22Rv1 (cell line): ENCODE measurements at regions not wholly inside any gene's neighbourhood (a gene's known extent, or its start where the extent isn't known, plus 50 kb on each side); places are given as distances from the start of the nearest gene placed in this dataset.

ENCODE experiments used
- H3K27ac ChIP-seq: fragments of 450-650 bp; 2 replicates; pipeline ENCODE4 v1.5.1; 2017
- ZFX ChIP-seq: fragments of 450-650 bp; IDR thresholded peaks from 2 replicates; pipeline ENCODE4 v1.6.1; 2017; ENCODE audit warnings: antibody characterized with exemption, borderline replicate concordance
- TF ChIP-seq, protein P1 (sequence below): fragments of 450-650 bp; IDR thresholded peaks from 2 replicates; pipeline ENCODE4 v1.5.1; 2017; ENCODE audit warnings: mild to moderate bottlenecking

DNA sequence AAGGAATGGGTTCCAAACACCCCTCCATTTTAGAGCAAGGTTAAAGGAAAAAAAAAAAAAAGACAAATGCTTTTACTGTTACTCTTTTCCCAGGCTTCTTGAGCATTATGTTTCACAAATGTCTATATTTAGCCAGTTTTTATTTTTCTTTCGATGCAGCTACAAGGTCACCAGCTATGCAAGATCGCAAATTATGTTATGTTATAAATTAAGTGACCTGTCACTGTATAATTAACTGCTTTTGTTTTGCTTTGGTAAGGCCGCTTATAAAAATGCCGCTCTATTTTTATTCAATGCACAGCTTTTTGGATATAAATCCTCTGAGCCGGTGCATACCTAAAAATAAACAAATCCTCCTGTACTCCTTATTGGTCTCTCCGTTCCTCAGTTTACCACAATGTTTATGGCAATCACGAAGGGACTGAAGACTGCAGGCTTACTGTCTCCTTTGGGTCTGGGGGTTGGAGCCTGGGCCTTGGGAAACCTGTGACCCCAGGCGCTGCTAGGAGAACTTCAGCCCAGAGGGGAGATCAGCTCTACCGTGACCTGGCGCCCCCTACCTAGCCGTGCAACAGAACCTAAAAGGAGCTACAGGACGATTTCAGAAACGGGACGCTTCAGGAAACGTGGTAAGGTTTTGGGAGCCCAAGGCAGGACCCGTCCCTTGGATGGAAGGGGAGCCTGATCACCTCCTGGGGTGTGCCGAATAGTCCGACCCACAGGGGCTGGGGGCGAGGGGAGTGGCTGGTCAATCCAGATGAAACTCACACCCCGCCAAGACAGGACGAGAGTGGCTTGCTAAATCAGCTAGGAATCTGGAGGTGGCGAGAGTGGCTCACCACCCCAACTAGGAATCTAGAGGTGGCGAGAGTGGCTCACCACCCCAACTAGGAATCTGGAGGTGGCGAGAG is 101.2 kb upstream of the CD55 start:
- no peak overlapping the region for H3K27ac ChIP-seq
- TF ChIP-seq, protein P1, sequence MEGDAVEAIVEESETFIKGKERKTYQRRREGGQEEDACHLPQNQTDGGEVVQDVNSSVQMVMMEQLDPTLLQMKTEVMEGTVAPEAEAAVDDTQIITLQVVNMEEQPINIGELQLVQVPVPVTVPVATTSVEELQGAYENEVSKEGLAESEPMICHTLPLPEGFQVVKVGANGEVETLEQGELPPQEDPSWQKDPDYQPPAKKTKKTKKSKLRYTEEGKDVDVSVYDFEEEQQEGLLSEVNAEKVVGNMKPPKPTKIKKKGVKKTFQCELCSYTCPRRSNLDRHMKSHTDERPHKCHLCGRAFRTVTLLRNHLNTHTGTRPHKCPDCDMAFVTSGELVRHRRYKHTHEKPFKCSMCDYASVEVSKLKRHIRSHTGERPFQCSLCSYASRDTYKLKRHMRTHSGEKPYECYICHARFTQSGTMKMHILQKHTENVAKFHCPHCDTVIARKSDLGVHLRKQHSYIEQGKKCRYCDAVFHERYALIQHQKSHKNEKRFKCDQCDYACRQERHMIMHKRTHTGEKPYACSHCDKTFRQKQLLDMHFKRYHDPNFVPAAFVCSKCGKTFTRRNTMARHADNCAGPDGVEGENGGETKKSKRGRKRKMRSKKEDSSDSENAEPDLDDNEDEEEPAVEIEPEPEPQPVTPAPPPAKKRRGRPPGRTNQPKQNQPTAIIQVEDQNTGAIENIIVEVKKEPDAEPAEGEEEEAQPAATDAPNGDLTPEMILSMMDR, result no peak
- TF ChIP-seq ZFX, result no peak

DNA sequence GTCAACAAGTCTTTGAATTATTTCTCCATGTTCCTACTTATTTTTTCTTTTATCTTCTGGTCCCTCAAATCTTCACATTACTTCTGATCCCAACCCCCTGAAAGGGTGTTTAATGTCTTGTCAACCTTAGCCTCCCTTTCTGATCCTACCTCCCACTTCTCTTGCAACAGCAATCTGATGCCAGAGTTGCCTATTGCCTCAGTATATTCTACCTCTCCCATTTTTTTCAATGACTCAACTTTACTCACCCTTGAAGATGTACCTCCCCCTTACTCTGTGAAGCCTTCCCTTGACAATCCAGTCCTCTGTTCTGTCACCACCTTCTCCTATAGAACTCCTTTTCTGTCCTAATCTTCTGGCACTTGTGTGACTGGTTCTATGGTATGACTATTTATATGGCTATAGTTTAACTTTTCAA is 99.5 kb upstream of the CD55 start:
- H3K27ac ChIP-seq, result no peak overlapping the region
- TF ChIP-seq ZFX, result no peak
- TF ChIP-seq, protein P1, result no peak

DNA sequence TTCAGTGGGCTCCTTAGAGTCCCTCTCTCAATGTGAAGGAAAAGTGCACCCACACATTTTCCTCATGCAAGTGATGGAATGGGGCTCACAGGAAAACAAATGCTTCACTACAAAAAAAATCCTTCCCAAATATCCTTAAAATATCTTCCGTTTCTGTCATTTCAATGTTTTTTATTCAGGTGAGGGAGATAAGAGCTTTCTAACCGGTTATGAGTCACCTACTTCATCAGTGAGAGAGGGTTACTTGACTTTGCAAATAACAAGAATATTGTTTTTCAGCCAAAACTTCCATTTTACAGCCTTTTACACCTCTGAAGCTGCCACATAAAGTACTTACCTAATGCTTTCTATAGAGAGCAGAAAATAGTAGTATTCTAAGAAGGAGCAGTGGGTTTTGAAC is 98.3 kb upstream of the CD55 start:
- TF ChIP-seq ZFX, result no peak
- TF ChIP-seq, protein P1, result no peak
- no peak overlapping the region for H3K27ac ChIP-seq

DNA sequence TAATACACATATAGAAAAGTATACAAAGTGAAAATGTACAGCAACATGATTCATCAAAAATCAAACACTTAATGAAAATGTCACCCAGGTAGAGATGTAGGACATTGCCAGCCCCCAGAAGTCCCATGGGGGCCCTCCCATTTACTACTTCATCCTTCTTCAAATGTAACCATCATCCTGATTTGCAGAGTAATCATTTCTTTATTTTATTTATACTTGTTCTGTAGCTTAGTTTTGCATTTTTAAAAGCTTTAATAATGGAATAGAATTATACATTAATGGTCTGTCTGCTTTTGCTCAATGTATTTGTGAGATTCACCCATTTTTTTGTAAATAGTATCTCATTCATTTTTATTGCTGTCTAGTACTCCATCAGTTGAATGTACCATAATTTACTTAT is 96.8 kb upstream of the CD55 start:
- H3K27ac ChIP-seq, result no peak overlapping the region
- TF ChIP-seq ZFX, result no peak
- TF ChIP-seq, protein P1, result no peak

DNA sequence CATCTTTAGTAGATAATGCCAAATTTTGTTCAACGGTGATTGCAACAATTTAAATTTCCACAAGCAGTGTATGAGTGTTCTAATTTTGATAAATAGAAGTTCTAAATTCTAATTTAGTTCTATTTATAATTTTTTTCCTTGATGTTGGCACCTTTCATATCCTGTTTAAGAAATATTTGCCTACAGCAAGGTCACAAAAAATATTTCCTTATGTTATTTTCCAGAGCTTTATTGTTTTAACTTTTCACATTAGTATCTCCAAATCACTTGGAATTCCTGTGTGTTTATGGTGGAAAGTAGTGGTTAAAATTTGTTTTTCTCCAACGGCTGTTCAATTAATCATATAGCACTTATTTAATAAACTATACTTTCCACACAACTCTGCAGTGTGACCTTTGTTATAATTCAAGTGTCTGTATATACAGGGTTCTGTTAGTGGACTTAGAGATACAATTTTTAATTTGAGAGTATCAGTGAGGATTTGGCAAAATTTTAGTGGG is 94.3 kb upstream of the CD55 start:
- no peak overlapping the region for H3K27ac ChIP-seq
- TF ChIP-seq ZFX, result no peak
- TF ChIP-seq, protein P1, result no peak

DNA sequence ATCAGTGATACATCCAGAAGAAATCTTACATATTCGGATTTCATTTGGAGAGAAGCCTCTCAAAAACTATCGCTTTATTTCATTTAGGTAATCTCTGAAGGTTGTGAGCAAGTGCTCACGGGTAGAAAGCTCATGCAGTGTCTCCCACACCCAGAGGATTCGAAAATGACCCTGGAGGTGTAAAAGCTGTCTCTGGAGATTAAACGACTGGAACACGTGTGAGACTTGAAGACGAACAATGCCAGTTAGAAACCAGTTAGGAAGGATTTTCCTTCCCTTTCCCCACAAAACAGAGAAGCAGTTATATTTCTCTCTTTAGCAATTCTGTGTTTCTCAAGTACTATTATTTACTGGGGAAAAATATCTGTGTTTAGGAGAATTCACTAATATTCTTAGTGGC is 92.5 kb upstream of the CD55 start:
- no peak for TF ChIP-seq ZFX
- TF ChIP-seq, protein P1, result no peak

DNA sequence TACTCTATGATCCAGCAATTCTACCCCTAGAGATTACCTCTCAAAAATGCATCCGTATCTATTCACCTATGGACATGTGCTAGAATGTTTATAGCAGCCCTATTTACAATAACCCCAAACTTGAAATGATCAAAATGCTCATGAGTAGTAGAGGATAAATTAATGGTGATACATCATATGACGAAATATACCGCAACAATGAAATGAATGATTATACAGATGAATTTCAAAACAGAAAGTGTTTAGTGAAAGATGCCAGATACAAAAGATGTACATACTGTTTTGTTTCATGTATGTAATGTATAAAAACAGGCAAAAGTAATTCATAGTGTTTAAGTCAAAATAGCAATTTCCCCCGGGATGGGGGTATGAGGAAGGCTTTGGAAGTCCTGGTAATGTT is 91.0 kb upstream of the CD55 start:
- TF ChIP-seq, protein P1, result no peak
- no peak for TF ChIP-seq ZFX
- no peak overlapping the region for H3K27ac ChIP-seq

More for the DNA sequence above, 92.5 kb upstream of the CD55 start:
- H3K27ac ChIP-seq, result no peak overlapping the region
